CD14-positive monocyte (primary cell): ENCODE measurements at regions not wholly inside any gene's neighbourhood (a gene's known extent, or its start where the extent isn't known, plus 50 kb on each side); places are given as distances from the start of the nearest gene placed in this dataset.

ENCODE experiments used
- DNase-seq, 3 donors: peaks; one replicate each; pipeline ENCODE4 v3.0.0-alpha.2; 2011 to 2022
- H2AFZ ChIP-seq: 2 replicates; pipeline ENCODE4 v1.6.0; 2012; ENCODE audit warnings: mild to moderate bottlenecking, low read depth, low read length, inconsistent platforms; ENCODE audit not compliant: insufficient read depth, poor library complexity, severe bottlenecking
- H3K27ac ChIP-seq, 2 donors: 1 replicate in 1 of 2; 2 replicates in 1 of 2; pipeline ENCODE4 v1.5.1; 2012 to 2013; ENCODE audit warnings: low read length in 2 of 2, control low read depth in 1 of 2, inconsistent platforms in 1 of 2, low read depth in 1 of 2, mild to moderate bottlenecking in 1 of 2
- H3K27me3 ChIP-seq, 2 donors: one replicate each; pipeline versions ENCODE4 v1.6.0 to v1.6.1; 2011 to 2013; ENCODE audit warnings: low read length in 2 of 2; ENCODE audit not compliant: control insufficient read depth in 2 of 2, insufficient read depth in 2 of 2
- H3K36me3 ChIP-seq, 2 donors: replicated peaks in 1 of 2; 1 replicate in 1 of 2; 2 replicates in 1 of 2; pipeline versions ENCODE4 v1.5.1 to v1.6.1; 2012 to 2013; ENCODE audit warnings: low read length in 2 of 2, control low read depth in 1 of 2, inconsistent platforms in 1 of 2, mild to moderate bottlenecking in 1 of 2; ENCODE audit not compliant: insufficient read depth in 2 of 2, control insufficient read depth in 1 of 2
- H3K4me1 ChIP-seq, 2 donors: 1 replicate in 1 of 2; 2 replicates in 1 of 2; pipeline versions ENCODE4 v1.5.1 to v1.6.1; 2012 to 2013; ENCODE audit warnings: low read length in 2 of 2, control low read depth in 1 of 2, inconsistent platforms in 1 of 2, mild to moderate bottlenecking in 1 of 2, moderate library complexity in 1 of 2; ENCODE audit not compliant: insufficient read depth in 2 of 2, control insufficient read depth in 1 of 2
- H3K4me2 ChIP-seq: replicated peaks from 2 replicates; pipeline ENCODE3; 2012; ENCODE audit warnings: low read length, moderate library complexity, mild to moderate bottlenecking; ENCODE audit not compliant: poor library complexity, severe bottlenecking; ENCODE audit errors: extremely low read depth
- H3K4me3 ChIP-seq, 3 experiments: fragments of 200-600 bp in 1 of 3; sonication (generic) in 1 of 3; replicated peaks in 1 of 3; 1 replicate in 2 of 3; 2 replicates in 1 of 3; pipeline ENCODE4 v1.5.1; 2011 to 2013; ENCODE audit warnings: low read length in 3 of 3, mild to moderate bottlenecking in 3 of 3, control low read depth in 2 of 3, low read depth in 2 of 3, inconsistent platforms in 1 of 3, moderate library complexity in 1 of 3
- H3K79me2 ChIP-seq: 2 replicates; pipeline ENCODE4 v1.6.0; 2012; ENCODE audit warnings: mild to moderate bottlenecking, control low read depth, inconsistent platforms, low read length, moderate library complexity; ENCODE audit not compliant: insufficient read depth
- H3K9ac ChIP-seq: 2 replicates; pipeline ENCODE4 v1.6.0; 2017; ENCODE audit warnings: low read length, mild to moderate bottlenecking; ENCODE audit not compliant: insufficient read depth, poor library complexity, severe bottlenecking
- H3K9me3 ChIP-seq, 2 donors: replicated peaks in 1 of 2; 1 replicate in 1 of 2; 2 replicates in 1 of 2; pipeline versions ENCODE4 v1.5.1 to v1.6.1; 2012 to 2013; ENCODE audit warnings: low read length in 2 of 2, control low read depth in 1 of 2; ENCODE audit not compliant: control insufficient read depth in 1 of 2, insufficient read depth in 1 of 2
- H4K20me1 ChIP-seq: 2 replicates; pipeline ENCODE4 v1.6.0; 2012; ENCODE audit warnings: mild to moderate bottlenecking, low read length, control low read depth, moderate library complexity; ENCODE audit not compliant: insufficient read depth
- H3K27ac Mint-ChIP-seq, 7 donors: one replicate each; pipeline ENCODE4 v1.8.0; 2020; ENCODE audit warnings: mild to moderate bottlenecking in 7 of 7, mixed read lengths in 7 of 7, moderate library complexity in 6 of 7, inconsistent platforms in 2 of 7
- H3K27me3 Mint-ChIP-seq, 3 donors: one replicate each; pipeline ENCODE4 v1.8.0; 2021 to 2022; ENCODE audit warnings: low read depth in 3 of 3, mild to moderate bottlenecking in 3 of 3, mixed read lengths in 3 of 3, moderate library complexity in 3 of 3, inconsistent platforms in 1 of 3
- H3K36me3 Mint-ChIP-seq, 2 donors: one replicate each; pipeline ENCODE4 v1.8.0; 2020; ENCODE audit warnings: mixed read lengths in 2 of 2, inconsistent platforms in 1 of 2, mild to moderate bottlenecking in 1 of 2
- H3K4me1 Mint-ChIP-seq: one replicate; pipeline ENCODE4 v1.8.0; 2020; ENCODE audit warnings: mild to moderate bottlenecking, mixed read lengths
- H3K4me3 Mint-ChIP-seq, 2 donors: one replicate each; pipeline ENCODE4 v1.8.0; 2020; ENCODE audit warnings: mild to moderate bottlenecking in 2 of 2, mixed read lengths in 2 of 2, moderate library complexity in 1 of 2
- H3K9me3 Mint-ChIP-seq, 7 donors: one replicate each; pipeline ENCODE4 v1.8.0; 2020 to 2022; ENCODE audit warnings: mixed read lengths in 7 of 7, mild to moderate bottlenecking in 6 of 7, moderate library complexity in 6 of 7, inconsistent platforms in 2 of 7
- whole genome bisulfite sequencing: methylation state at CpG from one replicate; pipeline ENCODE4 v1.1.5; 2013; ENCODE audit warnings: missing lambda C conversion rate; ENCODE audit not compliant: insufficient coverage; 5-methylcytosine and 5-hydroxymethylcytosine counted together
- intact Hi-C, 2 donors: fragments of 100-400 bp; cut with micrococcal nuclease; formaldehyde crosslinking; loops; one replicate each; pipeline versions ENCODE4 v1.15.0 to v1.15.1; 2023
- TF ChIP-seq, protein P1 (sequence below): fragments of 200-600 bp; IDR thresholded peaks from one replicate; pipeline ENCODE4 v1.8.0; 2022; ENCODE audit warnings: antibody characterized with exemption, mild to moderate bottlenecking

DNA sequence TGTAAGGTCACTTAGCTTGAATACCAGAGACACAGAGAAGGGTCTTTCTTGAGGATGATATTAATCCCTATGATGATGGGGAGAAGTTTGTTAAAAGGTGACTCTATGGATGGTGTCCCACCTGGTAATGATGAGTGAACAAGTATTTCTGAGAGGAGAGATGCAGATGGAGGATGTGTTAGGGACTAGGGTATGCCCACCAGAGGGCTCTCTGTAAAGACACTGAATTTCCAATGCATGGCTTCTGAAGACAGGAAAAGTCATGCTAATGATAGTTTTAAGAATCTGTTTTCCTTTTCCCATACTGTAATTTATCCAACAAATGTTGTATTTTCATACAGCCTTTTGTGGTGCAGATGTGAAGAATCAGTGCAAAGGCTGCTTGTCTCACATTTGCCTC lies 1250.9 kb upstream of the CELF2 start:
- Histone ChIP-seq H3K9me3 (peaks cover 8 to 10% of the 10 kb centered on the region in 2 donors), H3K27me3 (no peaks in the 10 kb centered on the region), H3K4me3 (no peak overlapping the region), H3K36me3 (no peaks in the 10 kb centered on the region), H3K27ac (no peak overlapping the region), H3K9ac (no peak overlapping the region), H2AFZ (no peak overlapping the region), H4K20me1 (no peaks in the 10 kb centered on the region), H3K4me1 (no peaks in the 10 kb centered on the region), H3K79me2 (no peaks in the 10 kb centered on the region), H3K4me2 (no peak overlapping the region)
- H3K4me3 Mint-ChIP-seq, result no peak overlapping the region
- TF ChIP-seq, protein P1, sequence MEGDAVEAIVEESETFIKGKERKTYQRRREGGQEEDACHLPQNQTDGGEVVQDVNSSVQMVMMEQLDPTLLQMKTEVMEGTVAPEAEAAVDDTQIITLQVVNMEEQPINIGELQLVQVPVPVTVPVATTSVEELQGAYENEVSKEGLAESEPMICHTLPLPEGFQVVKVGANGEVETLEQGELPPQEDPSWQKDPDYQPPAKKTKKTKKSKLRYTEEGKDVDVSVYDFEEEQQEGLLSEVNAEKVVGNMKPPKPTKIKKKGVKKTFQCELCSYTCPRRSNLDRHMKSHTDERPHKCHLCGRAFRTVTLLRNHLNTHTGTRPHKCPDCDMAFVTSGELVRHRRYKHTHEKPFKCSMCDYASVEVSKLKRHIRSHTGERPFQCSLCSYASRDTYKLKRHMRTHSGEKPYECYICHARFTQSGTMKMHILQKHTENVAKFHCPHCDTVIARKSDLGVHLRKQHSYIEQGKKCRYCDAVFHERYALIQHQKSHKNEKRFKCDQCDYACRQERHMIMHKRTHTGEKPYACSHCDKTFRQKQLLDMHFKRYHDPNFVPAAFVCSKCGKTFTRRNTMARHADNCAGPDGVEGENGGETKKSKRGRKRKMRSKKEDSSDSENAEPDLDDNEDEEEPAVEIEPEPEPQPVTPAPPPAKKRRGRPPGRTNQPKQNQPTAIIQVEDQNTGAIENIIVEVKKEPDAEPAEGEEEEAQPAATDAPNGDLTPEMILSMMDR, result no peak
- no peaks in the 10 kb centered on the region for H3K36me3 Mint-ChIP-seq
- H3K4me1 Mint-ChIP-seq, result no peaks in the 10 kb centered on the region
- H3K27ac Mint-ChIP-seq, result no peak overlapping the region
- DNase-seq, result no peak
- intact Hi-C loops, result no loop called here
- no peaks in the 10 kb centered on the region for H3K27me3 Mint-ChIP-seq
- peaks cover 4 to 21% (median 11%) of the 10 kb centered on the region in 7 donors for H3K9me3 Mint-ChIP-seq

DNA sequence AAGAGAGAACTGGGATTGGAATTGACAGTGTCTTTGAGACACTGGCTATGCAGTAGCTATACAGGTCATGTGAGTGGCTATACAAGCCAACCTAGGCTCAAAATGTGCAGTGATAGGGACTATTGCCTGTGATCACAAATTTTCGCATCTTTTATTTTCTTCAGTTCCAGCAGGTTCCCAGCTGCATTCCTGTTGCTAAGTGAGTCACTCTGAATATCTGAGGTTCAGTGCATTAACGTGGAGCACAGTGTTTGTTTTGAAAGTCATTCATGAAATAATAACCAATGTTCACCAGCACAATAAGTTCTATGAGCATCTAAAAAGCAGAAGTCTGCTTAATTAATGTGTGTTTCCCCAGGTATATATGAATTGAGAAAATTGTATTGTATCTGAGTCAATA lies 1236.0 kb upstream of the CELF2 start:
- no peak overlapping the region for H3K27ac Mint-ChIP-seq

More for the DNA sequence above, 1236.0 kb upstream of the CELF2 start:
- Histone ChIP-seq H2AFZ (no peak overlapping the region), H3K36me3 (no peaks in the 10 kb centered on the region), H3K79me2 (no peaks in the 10 kb centered on the region), H3K9ac (no peak overlapping the region), H3K9me3 (no peaks in the 10 kb centered on the region), H3K4me2 (no peak overlapping the region), H3K4me3 (no peak overlapping the region), H4K20me1 (no peaks in the 10 kb centered on the region), H3K4me1 (no peaks in the 10 kb centered on the region), H3K27ac (no peak overlapping the region), H3K27me3 (no peaks in the 10 kb centered on the region)
- WGBS, result 89% methylated on average over 1 of the region's 2 CpGs
- H3K4me1 Mint-ChIP-seq, result no peaks in the 10 kb centered on the region
- H3K9me3 Mint-ChIP-seq, result peaks cover 0 to 7% (median 0%) of the 10 kb centered on the region in 7 donors
- peaks cover 0 to 1% (median 0%) of the 10 kb centered on the region in 3 donors for H3K27me3 Mint-ChIP-seq
- TF ChIP-seq, protein P1, result no peak
- H3K36me3 Mint-ChIP-seq, result no peaks in the 10 kb centered on the region
- H3K4me3 Mint-ChIP-seq, result no peak overlapping the region
- intact Hi-C loops, result no loop called here
- no peak for DNase-seq
